ENCODE measurements at regions not wholly inside any gene's neighbourhood (a gene's known extent, or its start where the extent isn't known, plus 50 kb on each side); places are given as distances from the start of the nearest gene placed in this dataset.

DNA sequence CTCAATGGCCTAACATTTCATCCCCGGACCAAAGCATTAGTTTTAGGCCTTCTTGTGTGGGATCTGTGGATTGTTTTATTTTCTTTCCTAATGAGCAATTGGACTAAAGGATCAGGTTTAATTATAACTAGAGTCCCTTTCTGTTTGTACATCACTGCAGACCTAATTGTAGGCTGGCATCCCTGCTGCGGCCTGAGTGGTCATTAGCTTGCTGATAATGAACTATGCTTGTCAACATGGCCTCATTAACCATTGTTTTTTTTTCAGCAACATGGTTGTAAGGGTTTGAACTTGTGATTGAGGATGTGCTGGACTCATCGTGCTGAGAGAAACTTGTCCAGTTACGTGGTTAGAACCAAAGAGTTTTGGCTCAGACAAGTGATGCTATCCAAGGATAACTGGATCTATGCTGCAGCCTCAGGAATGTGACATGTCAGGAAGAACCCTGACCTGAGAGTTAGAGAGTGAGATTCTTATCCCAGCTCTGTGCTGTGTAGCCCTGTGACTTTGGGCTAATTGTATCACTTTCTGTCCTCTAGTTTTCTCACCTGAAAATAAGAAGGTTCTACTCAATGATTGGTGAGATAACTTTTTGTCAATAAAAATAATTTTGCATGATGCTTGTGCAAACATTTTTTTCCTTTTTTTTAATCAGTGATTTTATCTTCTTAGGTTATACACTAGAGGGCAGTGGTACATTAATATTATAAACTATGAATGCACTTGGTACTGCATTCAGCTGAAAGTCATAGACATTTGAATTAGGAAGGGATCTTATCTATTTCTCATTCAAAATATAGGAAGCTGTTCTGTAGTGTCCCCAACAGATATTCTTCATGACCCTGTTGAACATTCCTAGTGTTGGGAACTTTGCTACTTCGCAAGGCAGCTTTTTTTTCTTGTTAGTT is 140.9 kb downstream of the RNF144B start:
- H3K36me3 ChIP-seq (ENCODE audit: control insufficient read depth, insufficient read depth, low read length) = no peaks in the 10 kb centered on the region
- H3K27me3 ChIP-seq (ENCODE audit: control insufficient read depth, insufficient read depth, low read length) = no peaks in the 10 kb centered on the region
- no peak overlapping the region for H3K9ac ChIP-seq
- H3K4me2 ChIP-seq (ENCODE audit: low read length) = no peak overlapping the region
- H3K27ac ChIP-seq = no peak overlapping the region
- TF ChIP-seq, protein P1, sequence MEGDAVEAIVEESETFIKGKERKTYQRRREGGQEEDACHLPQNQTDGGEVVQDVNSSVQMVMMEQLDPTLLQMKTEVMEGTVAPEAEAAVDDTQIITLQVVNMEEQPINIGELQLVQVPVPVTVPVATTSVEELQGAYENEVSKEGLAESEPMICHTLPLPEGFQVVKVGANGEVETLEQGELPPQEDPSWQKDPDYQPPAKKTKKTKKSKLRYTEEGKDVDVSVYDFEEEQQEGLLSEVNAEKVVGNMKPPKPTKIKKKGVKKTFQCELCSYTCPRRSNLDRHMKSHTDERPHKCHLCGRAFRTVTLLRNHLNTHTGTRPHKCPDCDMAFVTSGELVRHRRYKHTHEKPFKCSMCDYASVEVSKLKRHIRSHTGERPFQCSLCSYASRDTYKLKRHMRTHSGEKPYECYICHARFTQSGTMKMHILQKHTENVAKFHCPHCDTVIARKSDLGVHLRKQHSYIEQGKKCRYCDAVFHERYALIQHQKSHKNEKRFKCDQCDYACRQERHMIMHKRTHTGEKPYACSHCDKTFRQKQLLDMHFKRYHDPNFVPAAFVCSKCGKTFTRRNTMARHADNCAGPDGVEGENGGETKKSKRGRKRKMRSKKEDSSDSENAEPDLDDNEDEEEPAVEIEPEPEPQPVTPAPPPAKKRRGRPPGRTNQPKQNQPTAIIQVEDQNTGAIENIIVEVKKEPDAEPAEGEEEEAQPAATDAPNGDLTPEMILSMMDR (IDR thresholded peaks at IDR 0.05) = no peak
- no peaks in the 10 kb centered on the region for H3K79me2 ChIP-seq
- H2AFZ ChIP-seq = no peak overlapping the region
- H3K9me3 ChIP-seq (ENCODE audit: control insufficient read depth, low read length) = no peaks in the 10 kb centered on the region
- no peak overlapping the region for H3K4me3 ChIP-seq (ENCODE audit: low read depth, low read length)
- no peaks in the 10 kb centered on the region for H3K4me1 ChIP-seq

DNA sequence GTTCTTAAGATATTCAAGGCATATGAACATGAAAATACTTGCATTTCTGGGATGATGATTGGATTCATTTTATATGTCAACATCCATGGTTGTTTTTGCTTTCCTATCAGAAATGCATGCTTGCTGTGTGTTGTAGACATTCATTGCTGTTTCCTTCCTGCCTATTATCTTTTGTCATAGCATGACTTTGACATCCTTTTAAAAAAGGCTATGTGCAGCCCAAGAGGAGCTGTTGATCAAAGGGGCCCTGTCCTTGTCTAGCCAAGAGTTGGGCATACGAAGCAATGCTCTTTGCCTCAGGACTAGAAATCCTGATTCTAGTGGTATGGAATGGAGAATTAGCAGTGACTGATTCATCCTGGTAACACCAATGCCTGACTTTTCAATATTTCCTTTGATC is 143.1 kb downstream of the RNF144B start:
- Histone ChIP-seq H3K27me3 (ENCODE audit: control insufficient read depth, insufficient read depth, low read length) (no peaks in the 10 kb centered on the region), H3K4me2 (ENCODE audit: low read length) (no peak overlapping the region), H3K27ac (no peak overlapping the region), H3K4me1 (no peaks in the 10 kb centered on the region), H3K36me3 (ENCODE audit: control insufficient read depth, insufficient read depth, low read length) (no peaks in the 10 kb centered on the region), H3K4me3 (ENCODE audit: low read depth, low read length) (no peak overlapping the region), H3K79me2 (no peaks in the 10 kb centered on the region), H3K9ac (no peak overlapping the region), H3K9me3 (ENCODE audit: control insufficient read depth, low read length) (no peaks in the 10 kb centered on the region), H2AFZ (no peak overlapping the region)
- TF ChIP-seq, protein P1 (IDR thresholded peaks at IDR 0.05) = no peak

- H3K27me3 ChIP-seq (ENCODE audit: control insufficient read depth, insufficient read depth, low read length) = no peaks in the 10 kb centered on the region
- no peaks in the 10 kb centered on the region for H3K79me2 ChIP-seq
- TF ChIP-seq, protein P1 (IDR thresholded peaks at IDR 0.05) = no peak
- no peaks in the 10 kb centered on the region for H3K36me3 ChIP-seq (ENCODE audit: control insufficient read depth, insufficient read depth, low read length)
- no peaks in the 10 kb centered on the region for H3K4me1 ChIP-seq
- no peak overlapping the region for H3K4me2 ChIP-seq (ENCODE audit: low read length)
- no peak overlapping the region for H3K27ac ChIP-seq
- no peaks in the 10 kb centered on the region for H3K9me3 ChIP-seq (ENCODE audit: control insufficient read depth, low read length)
- H3K4me3 ChIP-seq (ENCODE audit: low read depth, low read length) = no peak overlapping the region
- no peak overlapping the region for H3K9ac ChIP-seq
- H2AFZ ChIP-seq = no peak overlapping the region
Observed at GRCh38 chr6:18532139-18532538, 145.0 kb downstream of the RNF144B start.

DNA sequence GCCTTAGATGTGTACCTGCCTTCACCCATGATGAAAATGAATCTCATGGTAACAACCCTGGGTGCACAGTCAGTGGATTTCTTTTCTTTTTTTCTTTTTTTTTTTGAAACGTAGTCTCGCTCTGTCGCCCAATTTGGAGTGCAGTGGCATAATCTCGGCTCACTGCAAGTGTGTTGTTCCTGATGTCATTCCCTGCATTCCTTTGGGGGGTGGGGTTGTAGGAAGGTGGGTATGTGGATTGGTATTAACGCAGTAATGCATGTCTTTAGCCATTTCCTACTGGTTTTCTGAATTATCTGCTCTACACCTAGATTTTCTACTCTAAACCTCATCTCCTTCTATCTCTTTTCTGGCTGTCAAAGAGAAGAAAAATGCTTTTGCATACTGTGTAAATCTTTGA is 146.6 kb downstream of the RNF144B start:
- H3K4me1 ChIP-seq = no peaks in the 10 kb centered on the region
- H3K27ac ChIP-seq = no peak overlapping the region
- no peak overlapping the region for H2AFZ ChIP-seq
- H3K79me2 ChIP-seq = no peaks in the 10 kb centered on the region
- no peaks in the 10 kb centered on the region for H3K36me3 ChIP-seq (ENCODE audit: control insufficient read depth, insufficient read depth, low read length)
- H3K9me3 ChIP-seq (ENCODE audit: control insufficient read depth, low read length) = no peaks in the 10 kb centered on the region
- H3K4me3 ChIP-seq (ENCODE audit: low read depth, low read length) = no peak overlapping the region
- no peaks in the 10 kb centered on the region for H3K27me3 ChIP-seq (ENCODE audit: control insufficient read depth, insufficient read depth, low read length)
- no peak overlapping the region for H3K4me2 ChIP-seq (ENCODE audit: low read length)
- TF ChIP-seq, protein P1 (IDR thresholded peaks at IDR 0.05) = no peak
- H3K9ac ChIP-seq = no peak overlapping the region

All from parathyroid adenoma (tissue), 2 donors.